IPS-11a (cell line): ENCODE measurements at regions not wholly inside any gene's neighbourhood (a gene's known extent, or its start where the extent isn't known, plus 50 kb on each side); places are given as distances from the start of the nearest gene placed in this dataset.

Experiments
- H3K4me3 ChIP-seq: one replicate; pipeline ENCODE4 v1.5.1; 2013; ENCODE audit warnings: low read depth, low read length, control low read depth

DNA sequence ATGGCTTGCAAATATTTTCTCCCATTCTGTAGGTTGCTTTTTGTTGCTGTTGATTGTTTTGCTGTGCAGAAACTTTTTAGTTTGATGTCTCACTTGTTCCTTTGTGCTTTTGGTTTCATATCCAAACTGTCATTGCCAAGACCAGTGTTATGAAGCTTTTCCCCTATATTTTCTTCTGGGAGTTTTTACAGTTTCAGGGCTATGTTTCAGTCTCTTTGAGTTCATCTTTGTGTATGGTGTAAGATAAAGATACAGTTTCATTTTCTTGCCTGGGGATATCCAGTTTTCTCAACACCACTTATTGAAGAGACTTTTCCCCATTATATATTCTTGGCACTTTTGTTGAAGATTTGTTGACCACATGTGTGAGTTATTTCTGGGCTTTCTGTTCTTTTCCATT, 139.9 kb downstream of the MRPL57 start:
- no peak overlapping the region for H3K4me3 ChIP-seq

DNA sequence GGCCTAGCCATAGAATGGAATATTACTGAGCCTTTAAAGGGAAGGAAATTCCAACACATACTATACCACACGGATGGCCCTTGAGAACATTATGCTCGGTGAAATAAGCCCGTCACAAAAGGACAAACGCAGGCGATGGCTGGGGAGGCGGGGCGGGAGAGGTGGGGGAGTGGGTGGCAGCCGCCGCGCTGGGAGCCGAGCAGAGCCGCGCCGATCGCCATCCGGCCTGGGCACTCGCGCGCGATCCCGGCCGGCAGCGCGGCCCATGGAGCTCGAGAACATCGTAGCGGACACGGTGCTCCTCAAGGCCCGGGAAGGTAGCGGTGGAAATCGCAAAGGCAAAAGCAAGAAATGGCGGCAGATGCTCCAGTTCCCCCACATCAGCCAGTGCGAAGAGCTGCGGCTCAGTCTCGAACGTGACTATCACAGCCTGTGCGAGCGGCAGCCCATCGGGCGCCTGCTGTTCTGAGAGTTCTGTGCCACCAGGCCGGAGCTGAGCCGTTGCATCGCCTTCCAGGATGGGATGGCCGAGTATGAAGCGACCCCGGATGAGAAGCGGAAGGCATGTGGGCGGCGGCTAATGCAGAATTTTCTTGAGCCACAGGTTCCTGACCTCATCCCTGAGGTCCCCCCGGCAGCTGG, 140.1 kb downstream of the ZDHHC20 start:
- H3K4me3 ChIP-seq = no peak overlapping the region

DNA sequence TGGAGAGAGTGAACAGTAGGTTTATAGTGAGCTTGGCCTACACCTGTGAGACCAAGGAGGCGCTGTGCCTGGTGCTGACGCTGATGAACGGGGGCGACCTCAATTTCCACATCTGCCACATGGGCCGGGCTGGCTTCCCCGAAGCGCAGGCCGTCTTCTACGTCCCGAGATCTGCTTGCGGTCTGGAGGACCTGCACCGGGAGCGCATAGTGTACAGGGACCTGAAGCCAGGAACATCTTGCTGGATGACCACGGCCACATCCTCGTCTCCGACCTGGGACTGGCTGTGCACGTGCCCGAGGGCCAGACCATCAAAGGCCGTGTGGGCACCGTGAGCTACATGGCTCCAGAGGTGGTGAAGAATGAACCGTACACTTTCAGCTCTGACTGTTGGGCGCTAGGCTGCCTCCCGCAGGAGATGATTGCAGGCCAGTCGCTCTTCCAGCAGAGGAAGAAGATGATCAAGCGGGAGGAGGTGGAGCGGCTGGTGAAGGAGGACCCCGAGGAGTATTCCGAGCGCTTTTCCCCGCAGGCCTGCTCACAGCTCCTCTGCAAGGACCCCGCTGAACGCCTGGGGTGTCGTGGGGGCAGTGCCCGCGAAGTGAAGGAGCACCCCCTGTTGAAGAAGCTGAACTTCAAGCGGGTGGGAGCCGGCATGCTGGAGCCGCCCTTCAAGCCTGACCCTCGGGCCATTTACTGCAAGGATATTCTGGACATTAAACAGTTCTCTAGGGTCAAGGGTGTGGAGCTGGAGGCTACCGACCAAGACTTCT, 139.0 kb downstream of the ZDHHC20 start:
- H3K4me3 ChIP-seq = no peak overlapping the region

DNA sequence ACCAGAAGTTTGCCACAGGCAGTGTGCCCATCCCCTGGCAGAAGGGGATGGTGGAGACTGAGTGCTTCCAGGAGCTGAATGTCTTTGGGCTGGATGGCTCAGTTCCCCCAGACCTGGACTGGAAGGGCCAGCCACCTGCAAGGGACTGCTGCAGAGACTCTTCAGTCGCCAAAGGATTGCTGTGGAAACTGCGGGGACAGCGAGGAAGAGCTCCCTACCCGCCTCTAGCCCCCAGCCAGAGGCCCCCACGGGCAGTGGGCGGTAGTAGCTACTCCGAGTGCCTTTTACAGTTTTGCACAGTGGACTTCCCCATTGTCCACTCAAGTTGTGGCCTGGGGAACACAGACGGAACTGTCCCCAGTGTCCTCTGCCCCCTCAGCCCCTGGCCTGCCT, 138.5 kb downstream of the ZDHHC20 start:
- H3K4me3 ChIP-seq = no peak overlapping the region

DNA sequence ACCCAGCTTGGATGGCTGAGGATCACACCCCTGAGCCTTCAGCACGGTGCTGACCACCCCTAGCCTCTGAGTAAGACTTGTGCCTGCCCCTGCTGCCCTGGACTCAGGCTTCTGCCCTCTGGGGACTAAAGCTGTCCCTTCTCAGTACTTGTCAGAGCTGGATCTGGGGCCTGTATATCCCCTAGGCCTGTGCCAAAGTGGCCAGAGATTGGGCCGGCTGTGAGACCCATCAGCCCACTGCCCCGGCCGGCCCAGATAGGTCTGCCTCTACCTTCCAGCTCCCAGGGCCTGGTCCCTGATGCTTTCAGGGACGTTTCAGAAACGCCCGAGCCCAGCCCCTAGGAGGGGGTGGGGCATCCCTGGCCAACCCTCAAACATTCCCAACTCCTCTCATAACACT, 137.8 kb downstream of the ZDHHC20 start:
- no peak overlapping the region for H3K4me3 ChIP-seq

DNA sequence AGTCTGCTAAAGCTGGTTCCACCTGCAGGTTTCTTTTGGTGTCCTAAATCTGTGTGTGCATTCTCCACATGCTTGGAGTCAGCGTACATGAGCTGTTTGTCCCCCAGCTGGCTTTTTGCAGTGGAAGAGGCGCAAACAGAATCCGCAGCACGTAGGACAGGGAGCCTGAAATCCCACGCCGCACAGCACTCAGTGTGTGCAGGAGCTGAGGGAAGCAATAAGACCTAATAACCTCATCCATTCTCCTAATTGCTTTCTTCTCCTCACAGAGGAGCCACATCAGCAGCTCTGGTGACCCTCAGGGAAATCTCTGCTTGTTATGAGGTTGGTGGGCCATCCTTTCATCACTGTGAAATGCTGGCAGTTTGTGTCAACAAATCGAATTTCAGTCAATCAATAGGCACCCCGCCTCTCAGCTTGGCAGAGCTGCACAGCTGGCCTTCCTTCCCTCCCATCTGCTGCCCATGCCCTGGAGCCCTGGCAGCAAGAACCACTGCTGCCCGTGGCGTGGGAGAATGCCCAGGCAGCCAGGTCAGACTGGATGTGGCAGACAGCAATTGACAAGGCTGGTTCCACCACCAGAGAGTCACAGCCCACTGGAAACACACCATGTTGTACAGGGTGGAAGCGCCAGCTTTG, 136.7 kb downstream of the ZDHHC20 start:
- H3K4me3 ChIP-seq = no peak overlapping the region
